Right kidney (tissue), 1 donor: ENCODE measurements at regions not wholly inside any gene's neighbourhood (a gene's known extent, or its start where the extent isn't known, plus 50 kb on each side); places are given as distances from the start of the nearest gene placed in this dataset.
"Not testable (repeated sequence)": the region's sequence is repeated elsewhere in the genome, so short reads cannot be mapped to it uniquely, and the experiment has no call there.

Experiments used
- DNase-seq: peaks from one replicate; pipeline ENCODE4 v3.0.0-alpha.2; 2016

DNA sequence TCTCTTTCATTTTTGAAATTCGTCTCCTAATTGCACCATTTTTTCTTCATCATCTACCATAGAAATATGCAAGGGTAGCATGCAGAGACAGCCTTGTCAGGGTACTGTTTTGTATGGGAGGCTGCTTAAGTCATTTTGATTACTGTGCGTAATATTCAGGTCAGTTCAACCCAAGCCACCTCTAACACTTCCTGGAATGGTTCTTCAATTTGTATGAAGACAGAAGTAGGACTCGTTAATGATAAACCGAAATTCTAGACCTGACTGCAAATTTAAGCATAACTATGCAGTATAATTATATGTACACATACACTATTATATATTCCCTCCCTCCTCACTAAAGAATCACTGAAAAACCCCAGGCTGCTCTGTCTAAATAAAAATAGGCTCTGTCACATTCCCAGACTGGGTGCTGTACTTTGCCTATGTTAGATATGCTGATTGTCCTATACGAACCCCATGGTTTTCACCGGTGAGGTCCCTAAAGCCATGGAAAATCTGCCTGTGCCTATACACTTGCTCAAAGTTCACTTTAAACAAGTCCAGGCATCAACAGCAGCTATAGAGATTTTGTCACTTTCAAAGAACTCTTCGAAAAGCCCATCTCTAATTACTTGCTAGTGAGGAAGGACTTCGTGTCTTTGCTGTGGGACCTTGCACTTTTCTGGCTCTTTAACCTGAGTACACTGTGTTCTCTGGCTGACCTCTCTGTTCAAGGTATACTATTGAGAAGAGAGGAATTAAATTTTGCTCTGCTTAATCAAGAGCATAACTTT lies 352.1 kb upstream of the CD180 start:
- DNase-seq, result no peak

DNA sequence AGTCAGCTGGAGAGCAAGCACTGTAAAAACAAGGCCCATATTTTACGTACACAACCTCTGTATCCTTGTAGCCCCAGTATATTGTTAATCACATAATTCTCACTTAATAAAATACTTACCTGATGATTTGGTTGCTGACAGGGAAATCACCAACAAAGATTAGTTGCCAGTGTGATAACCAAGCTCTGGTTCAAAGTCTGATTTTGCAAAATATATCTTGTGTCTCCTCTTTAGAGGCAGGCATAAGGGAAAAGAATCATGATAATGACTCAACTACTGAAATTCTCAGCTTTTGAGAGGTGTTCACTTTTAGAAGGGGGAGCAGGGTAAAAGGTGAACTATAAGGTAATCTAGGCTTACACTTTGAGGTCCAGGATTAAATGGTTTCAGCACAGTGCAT lies 351.1 kb upstream of the CD180 start:
- no peak for DNase-seq

DNA sequence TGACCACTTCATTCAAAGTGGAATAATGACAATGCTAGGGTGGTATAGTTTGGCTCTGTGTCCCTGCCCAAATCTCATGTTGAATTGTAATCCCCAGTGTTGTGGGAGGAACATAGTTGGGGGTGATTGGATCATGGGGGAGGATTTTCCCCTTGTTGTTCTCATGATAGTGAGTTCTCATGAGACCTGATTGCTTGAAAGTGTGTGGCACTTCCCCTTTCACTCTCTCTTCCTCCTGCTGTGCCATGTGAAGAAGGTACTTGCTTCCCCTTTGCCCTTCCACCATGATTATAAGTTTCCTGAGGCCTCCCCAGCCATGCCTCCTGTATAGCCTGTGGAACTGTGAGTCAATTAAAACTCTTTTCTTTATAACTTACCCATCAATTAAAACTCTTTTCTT lies 348.3 kb upstream of the CD180 start:
- not testable (repeated sequence) for DNase-seq

DNA sequence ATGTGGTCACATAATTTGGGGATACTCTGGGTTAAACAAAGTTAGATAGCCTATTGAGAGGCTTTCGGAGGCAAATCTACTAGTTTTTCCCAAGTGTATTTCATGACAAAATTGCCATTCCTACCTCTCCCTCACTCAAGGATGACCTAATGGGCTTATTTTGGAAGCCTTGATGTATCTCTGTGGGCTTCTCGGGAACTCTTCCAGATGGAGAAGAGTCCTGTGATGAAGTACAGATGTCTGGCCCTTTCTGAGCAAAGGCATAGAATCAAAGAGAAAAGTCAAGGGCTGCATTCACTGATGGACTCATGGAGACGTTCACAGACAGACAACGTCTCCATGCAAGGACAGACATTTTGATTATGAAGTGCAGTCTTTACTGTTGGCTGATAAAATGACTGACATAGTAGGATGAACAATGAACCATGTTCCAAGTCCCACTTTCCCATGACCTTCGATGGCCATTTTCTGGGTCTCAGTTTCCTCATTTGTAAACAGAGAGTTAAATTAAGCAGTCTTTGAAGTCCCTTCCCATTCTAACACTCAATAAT lies 347.2 kb upstream of the CD180 start:
- no peak for DNase-seq

DNA sequence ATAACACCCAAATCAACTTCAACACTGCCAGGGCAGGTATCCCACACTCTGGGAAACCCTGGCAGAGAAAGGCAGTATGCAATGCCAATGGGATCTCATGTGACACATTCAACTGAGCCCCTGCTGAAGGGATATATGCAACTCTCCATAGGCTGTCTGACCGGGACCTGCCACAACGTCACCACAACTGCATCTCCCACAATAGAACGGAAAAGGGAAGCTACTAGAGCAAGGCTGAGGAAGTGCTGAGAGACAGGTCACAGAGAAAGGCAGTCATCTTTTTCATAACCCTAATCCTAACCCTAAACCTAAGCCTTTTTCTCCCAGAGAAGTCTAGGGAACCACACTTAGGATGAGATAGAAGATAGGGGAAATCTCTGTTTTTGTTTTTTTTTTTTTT lies 345.9 kb upstream of the CD180 start:
- no peak for DNase-seq

DNA sequence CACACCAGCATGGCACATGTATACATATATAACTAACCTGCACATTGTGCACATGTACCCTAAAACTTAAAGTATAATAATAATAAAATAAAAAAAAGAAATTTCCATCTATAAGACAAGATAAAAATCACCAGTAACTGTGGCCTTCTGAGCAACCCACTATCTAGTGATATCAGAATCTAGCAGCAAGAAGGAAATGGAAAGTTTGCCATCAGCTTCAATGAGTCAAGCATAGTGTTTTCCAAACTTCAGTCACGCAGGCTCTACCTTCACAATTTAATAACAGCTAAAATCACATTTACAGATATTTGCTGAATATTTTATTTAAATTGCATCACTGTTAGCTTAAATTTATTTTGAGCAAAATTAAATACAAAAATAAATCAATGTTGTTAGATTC lies 345.3 kb upstream of the CD180 start:
- no peak for DNase-seq

DNA sequence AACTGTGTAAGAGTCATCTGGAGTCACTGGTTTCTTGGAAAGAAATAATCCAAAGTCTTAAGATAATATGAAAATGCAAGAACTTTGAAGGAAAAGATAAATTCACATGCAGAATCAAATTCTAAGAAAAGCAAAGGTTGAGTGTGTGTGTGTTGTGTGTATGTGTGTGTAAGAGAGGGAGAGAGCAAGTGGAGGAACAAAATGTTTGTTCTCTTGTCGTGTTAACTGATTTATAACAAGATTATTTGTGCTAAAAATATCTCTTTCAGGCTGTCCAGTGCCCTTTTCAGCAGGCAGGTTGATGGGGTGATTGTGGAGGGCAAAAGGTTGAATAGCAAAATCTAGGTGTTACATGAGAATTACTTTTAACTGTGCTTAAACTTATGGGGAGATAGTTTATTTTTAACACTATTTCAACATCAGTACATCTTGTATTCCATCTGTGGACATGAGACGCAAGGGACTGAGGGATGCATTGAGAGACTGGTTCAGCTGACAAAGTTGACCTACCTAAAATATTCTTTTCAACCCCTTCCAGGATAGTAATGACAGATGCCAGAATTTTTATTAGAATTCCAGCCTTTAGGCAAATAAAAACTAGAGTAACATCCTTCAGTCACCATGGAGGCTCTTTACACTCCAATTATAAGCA lies 342.4 kb upstream of the CD180 start:
- DNase-seq, result no peak

DNA sequence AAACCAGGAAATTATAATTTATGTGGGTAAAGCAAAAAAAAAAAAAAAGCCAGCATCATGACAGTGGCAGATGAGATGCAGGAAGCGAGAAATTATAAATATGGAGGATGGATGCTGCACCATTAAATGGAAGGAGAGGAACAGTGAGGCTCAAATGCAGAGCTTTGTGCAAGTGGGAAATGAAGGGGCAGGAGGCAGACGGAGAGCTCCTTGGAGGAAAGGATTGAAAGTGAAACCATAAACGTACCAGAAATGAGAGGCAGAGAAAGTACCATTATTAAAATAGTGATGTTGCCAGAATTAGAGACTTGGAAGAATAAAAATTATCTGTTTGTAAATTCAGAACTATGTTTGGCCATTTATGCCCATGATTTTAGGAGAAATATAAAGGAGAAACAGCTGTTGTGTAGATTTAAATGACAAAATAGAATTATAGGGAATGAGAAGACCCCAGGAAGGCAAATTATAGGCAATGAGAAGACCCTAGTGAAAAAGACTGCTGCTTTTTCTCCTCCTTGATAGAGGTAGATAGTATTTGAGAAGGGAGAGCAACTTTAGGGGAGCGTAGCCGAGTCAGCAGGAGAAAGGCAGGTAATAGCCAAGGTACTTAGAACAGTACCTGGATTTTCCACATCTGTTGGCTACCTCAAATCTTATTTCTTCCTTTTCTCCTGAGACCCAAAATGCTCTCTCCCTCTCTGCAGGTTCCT lies 341.0 kb upstream of the CD180 start:
- DNase-seq, result no peak

DNA sequence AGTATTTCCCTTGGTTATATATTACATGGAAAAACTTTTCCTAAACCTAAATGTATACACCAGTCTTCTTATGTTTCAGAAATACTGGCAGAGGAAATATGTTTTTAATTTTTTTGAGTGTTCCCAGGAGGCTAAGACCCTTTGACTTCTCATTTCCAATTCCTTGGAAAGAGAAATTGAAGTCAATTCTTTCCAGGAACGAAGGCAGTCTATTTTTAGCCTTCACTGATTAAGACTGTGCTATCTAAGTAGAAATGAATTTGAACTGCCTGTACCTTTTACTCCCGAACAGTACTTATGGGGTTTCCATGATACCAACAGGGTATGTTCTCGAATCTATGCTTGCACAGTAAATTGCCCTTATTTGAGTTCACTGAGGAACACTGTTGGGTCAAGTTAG lies 340.3 kb upstream of the CD180 start:
- no peak for DNase-seq

DNA sequence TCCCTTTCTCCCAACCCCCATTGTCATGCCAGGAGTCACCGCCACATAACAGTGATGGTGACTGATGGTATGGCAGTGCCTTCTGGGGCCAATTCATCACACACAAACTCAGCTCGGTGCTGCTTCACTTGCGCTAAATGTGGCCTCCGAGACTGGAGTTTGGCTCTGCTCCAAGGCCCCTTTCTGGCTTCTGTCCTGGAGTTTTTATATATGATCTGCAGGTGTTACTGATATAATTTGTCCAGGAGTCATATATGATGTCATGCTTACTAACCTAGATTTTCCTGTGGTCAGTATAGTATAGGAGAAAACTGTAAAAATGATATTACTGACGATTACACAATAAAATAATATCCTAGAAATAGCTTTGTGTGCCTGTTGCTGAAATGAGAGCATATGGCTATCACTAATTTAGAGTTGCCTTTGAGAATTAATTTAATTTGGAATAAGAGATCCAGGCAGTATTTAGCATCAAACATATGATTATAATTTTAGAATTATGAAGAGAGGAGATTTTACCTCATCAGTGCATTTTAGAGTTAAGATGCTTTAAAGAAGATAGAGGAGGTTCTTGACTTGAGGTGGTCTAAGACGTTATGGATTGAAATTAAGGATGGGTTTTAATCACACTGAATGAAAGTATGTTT lies 334.1 kb upstream of the CD180 start:
- no peak for DNase-seq

DNA sequence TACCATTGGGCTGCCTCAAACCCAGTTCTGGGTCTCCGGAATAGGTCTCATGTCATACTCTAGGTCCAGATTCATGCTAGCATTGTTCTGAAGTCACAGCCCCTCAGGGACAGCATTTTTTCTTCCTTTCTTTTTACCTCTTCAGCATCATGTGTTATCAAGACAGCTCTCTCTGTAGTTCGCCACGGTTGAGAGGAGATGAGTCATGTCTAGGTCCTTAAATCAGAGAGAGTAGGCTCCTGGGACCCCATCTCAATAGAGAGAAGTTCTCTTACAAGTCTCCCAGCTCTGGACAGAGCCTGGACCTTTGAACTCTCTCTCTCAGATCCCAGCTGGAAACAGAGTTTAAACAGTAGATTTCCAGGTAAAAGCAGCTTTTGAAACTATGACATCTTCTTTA lies 332.4 kb upstream of the CD180 start:
- no peak for DNase-seq

DNA sequence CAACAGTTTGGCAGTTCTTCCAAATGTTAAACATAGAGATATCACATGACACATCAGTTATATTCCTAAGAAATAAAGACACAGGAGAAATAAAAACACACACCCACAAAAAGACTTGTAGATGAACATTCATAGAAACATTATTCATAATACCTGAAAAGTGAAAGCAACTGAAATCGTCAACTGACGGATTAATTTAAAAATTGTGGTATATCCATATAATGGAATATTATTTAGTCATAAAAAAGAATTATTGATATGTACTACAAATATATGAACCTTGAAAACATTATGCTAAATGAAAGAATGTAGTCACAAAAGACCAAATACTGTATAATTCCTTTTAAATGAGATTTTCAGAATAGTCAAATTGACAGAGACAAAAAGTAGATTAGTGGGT lies 330.2 kb upstream of the CD180 start:
- no peak for DNase-seq

DNA sequence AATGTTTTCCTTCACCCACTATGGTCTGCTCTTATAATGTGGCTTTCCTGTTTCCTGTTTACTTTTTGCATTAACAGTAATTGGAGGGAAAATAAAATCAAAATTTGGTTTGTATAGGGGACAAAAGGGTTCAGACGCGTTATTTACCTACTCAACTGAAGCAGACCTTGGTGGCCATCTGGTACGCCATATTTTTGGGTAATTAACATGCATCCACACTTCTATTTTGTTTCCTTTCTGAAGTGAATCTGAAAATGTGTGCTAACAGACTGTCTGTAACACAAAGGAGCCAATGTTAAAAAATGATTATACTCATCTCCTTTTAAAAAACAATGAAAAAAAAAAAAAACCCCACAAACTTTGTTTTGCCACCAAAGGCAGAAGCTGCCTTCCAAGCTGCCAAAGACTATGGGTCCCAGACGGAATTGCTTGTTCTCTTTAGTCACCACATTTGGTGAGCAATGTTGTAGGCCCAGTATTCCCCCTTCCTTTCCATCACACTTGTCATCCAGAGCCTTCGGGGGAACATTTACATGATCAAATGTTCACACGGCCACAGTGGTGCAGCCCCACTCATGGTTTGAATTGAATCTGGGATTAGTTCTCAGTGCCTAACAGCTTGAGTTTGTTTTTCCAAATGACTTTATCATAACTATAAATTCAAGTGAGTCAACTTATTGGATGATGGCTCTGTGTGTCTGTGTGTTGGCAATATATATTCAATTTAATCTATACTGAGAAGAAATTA lies 323.7 kb upstream of the CD180 start:
- no peak for DNase-seq

DNA sequence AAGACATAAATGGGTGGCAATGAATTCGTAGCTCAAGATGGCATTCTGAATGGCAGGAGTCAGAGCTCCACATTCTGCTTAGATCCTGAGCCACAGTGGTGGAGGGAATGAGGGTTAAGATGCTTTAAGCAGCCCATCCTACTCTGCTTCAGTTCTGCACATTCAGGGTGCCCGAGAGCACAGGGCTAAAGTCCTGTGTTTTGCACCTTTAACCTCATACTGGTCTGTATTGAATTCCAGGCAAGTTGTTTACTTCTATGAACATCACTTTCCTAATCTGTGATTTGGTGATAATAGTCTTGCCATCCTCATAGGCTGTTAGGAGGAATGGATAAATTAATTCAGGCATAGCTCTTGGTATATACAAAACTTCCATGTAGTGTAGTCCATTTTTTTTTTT lies 321.6 kb upstream of the CD180 start:
- no peak for DNase-seq

DNA sequence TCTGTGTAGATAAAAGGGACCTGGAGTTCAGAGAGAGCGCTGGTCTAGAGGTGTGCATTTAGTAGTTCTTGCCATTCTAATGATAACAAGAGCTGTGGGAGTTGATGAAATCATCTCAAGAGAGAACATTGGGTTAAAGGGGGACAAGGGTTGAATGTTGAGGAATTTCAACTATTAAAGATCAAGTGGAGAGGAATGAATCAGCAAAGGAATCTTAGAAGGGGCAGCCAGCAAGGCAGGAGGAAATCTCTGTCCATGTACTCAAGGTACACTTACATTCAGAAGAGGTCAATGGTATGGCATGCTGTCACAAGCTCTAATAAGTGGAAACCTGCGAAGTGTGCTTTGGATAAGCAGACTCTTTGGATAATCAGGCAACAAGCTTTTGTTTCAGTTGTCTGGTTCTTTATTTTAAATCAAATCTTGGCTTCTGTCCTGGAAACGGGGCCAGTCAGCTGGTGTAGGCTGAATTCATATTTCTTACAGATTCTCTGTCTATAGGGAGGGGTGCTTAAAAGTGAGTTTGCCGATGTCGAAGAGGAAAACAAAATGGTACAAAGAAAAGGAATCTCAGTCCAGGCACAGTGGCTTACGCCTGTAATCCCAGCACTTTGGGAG lies 320.5 kb upstream of the CD180 start:
- DNase-seq, result no peak

DNA sequence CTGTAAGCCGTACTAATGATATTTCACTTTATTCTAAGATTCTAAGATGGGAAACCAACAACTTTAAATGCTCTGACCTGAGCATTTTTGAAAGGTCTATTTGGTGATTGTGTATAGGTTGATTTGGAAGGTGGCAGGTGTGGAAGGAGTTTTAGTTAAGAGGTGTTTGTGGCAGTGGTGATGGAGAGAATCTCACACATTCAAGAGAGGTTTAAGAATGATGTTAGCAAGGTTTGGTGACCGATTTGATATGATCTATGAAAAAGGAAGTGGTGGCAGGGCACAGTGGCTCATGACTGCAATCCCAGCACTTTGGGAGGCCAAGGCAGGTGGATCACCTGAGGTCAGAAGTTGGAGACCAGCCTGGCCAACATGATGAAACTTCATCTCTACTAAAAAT lies 319.2 kb upstream of the CD180 start:
- DNase-seq, result no peak

DNA sequence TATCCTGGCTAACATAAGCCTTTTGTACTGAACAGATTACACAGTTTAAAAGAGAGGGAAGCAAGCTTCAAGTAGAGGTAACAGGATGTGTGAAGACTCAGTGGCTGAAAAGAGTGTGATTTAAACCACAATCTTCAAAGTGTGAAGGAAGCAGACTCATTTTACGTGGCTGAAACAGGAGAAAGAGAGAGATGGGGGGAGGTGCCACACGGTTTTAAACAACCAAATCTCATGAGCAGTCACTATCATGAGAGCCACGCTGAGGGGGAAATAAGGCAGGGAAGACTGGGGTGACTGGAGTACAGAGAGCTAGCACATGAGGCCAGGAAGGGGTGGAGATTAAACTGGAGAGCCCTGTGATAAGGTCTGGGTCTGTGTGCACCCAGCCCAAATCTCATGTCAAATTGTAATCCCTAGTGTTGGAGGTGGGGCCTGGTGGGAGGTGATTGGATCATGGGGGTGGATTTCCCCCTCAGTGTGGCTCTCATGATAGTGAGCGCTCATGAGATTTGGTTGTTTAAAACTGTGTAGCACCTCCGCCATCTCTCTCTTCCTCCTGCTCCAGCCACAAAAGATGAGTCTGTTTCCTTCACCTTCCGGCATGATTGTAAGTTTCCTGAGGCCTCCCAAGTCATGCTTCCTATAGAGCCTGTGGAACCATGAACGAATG lies 318.6 kb upstream of the CD180 start:
- DNase-seq, result no peak

DNA sequence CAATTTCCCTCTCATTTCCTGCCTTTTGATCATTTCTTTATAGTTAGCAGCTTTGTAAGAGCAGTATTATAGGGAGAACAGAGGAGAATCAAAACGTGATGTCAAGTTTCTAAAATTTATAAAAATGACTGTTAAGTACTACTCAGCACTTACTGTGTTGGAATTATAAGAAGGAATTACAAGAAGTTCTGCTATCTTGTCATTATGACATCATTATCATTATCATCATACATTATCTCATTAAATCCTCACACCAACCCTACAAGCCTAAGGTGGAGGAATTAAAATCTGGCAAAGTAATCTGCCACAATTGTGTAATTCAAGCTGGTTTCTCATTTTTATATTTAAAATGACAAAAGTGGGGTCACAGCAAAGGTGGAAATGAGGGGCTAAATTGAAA lies 316.2 kb upstream of the CD180 start:
- DNase-seq, result no peak

DNA sequence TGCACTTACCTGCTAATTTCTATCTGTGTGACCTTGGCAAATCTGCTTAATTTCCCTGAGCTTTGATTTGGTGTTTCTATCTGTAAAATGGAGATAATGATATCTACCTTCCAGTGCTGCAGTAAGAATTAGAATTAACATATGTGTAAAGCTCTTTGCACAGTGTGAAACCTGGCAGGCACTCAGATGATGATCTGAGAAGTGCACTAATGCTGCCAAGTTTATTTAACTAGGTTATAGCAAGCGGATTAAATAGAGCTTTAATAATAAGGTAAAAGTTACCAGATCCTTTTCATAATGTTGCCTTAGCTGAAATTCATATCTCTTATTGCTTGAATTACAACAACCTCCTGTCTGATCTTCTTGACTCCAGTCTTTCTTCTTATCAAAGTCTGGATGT lies 315.3 kb upstream of the CD180 start:
- DNase-seq, result no peak

DNA sequence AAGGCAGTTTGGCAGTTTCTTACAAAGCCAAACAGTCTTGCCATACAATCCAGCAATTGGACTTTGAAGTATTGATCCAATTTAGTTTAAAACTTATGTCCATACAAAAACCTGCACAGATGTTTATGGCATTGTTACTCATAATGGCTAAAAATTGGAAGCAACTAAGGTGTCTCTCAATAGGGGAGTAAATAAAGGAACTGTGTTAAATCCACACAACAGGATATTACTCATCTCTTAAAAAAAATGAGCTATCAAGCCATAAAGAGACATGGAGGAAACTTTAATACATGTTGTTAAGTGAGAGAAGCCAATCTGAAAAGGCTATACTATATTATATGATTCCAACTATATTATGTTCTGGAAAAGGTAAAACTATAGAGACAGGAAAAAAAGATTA lies 313.6 kb upstream of the CD180 start:
- DNase-seq, result no peak
